Epidermal melanocyte (primary cell): ENCODE measurements at regions not wholly inside any gene's neighbourhood (a gene's known extent, or its start where the extent isn't known, plus 50 kb on each side); places are given as distances from the start of the nearest gene placed in this dataset.

Source experiments
- DNase-seq: peaks from one replicate; pipeline ENCODE4 v3.0.0; 2011; ENCODE audit warnings: low spot score; ENCODE audit not compliant: insufficient read length

- no peak for DNase-seq
Measured at GRCh38 chr5:93164690-93165089, 416.3 kb downstream of the NR2F1-AS1 start.

GRCh38 chr5:93163010-93163663 is 417.9 kb downstream of the NR2F1-AS1 start:
- DNase-seq, result no peak

GRCh38 chr5:93161661-93162654 is 419.1 kb downstream of the NR2F1-AS1 start:
- no peak for DNase-seq

- no peak for DNase-seq
Measured at GRCh38 chr5:93158841-93159240, 422.2 kb downstream of the NR2F1-AS1 start.

- no peak for DNase-seq
Measured at GRCh38 chr5:93156566-93156965, 424.5 kb downstream of the NR2F1-AS1 start.

- no peak for DNase-seq
Measured at GRCh38 chr5:93154535-93154934, 426.5 kb downstream of the NR2F1-AS1 start.

- DNase-seq, result no peak
Measured at GRCh38 chr5:93153461-93153860, 427.6 kb downstream of the NR2F1-AS1 start.

GRCh38 chr5:93151896-93152295 is 429.1 kb downstream of the NR2F1-AS1 start:
- no peak for DNase-seq

- DNase-seq, result no peak
Measured at GRCh38 chr5:93151121-93151520, 429.9 kb downstream of the NR2F1-AS1 start.

GRCh38 chr5:93150311-93151012 is 430.6 kb downstream of the NR2F1-AS1 start:
- no peak for DNase-seq

- DNase-seq, result no peak
Measured at GRCh38 chr5:93145767-93146166, 435.3 kb downstream of the NR2F1-AS1 start.

GRCh38 chr5:93145019-93145418 is 436.0 kb downstream of the NR2F1-AS1 start:
- DNase-seq, result no peak

- no peak for DNase-seq
Measured at GRCh38 chr5:93141969-93142368, 439.1 kb downstream of the NR2F1-AS1 start.

GRCh38 chr5:93130624-93131490 is 450.2 kb downstream of the NR2F1-AS1 start:
- no peak for DNase-seq

- DNase-seq, result no peak
Measured at GRCh38 chr5:93126634-93127033, 454.4 kb downstream of the NR2F1-AS1 start.

- no peak for DNase-seq
Measured at GRCh38 chr5:93123127-93123526, 457.9 kb downstream of the NR2F1-AS1 start.

- no peak for DNase-seq
Measured at GRCh38 chr5:93122446-93122845, 458.6 kb downstream of the NR2F1-AS1 start.

GRCh38 chr5:93120771-93121170 is 460.2 kb downstream of the NR2F1-AS1 start:
- DNase-seq, result no peak

GRCh38 chr5:93120051-93120450 is 461.0 kb downstream of the NR2F1-AS1 start:
- DNase-seq, result no peak

- no peak for DNase-seq
Measured at GRCh38 chr5:93117751-93118531, 463.1 kb downstream of the NR2F1-AS1 start.
